ENCODE measurements at regions not wholly inside any gene's neighbourhood (a gene's known extent, or its start where the extent isn't known, plus 50 kb on each side); places are given as distances from the start of the nearest gene placed in this dataset.

GRCh38 chr15:31502541-31503229 lies 176.1 kb downstream of the KLF13 start:
- TF ChIP-seq CTCF (IDR thresholded peaks at IDR 0.05; ENCODE audit: poor library complexity), result no peak
- no peak for TF ChIP-seq EZH2phosphoT487 (IDR thresholded peaks at IDR 0.05; ENCODE audit: low read depth, severe bottlenecking, unreplicated experiment)
- no peak for TF ChIP-seq EZH2 (IDR thresholded peaks at IDR 0.05; ENCODE audit: borderline replicate concordance)

Measured in hepatocyte (in vitro differentiated cells).